OCI-LY1 (cell line): ENCODE measurements at regions not wholly inside any gene's neighbourhood (a gene's known extent, or its start where the extent isn't known, plus 50 kb on each side); places are given as distances from the start of the nearest gene placed in this dataset.

ENCODE experiments used
- H2AFZ ChIP-seq: fragments of 200-600 bp; sonication (generic), shearing (Covaris generic); 2 replicates; pipeline ENCODE4 v1.6.0; 2014; ENCODE audit warnings: antibody characterized with exemption, mild to moderate bottlenecking, low read length
- H3F3A ChIP-seq: fragments of 200-600 bp; sonication (generic), shearing (Covaris generic); 2 replicates; pipeline ENCODE4 v1.6.0; 2014; ENCODE audit warnings: mild to moderate bottlenecking, antibody characterized with exemption, low read length, moderate library complexity; ENCODE audit not compliant: insufficient read depth
- H3K27ac ChIP-seq: fragments of 200-600 bp; sonication (generic); 2 replicates; pipeline ENCODE4 v1.5.1; 2014; ENCODE audit warnings: low read length, mixed run types, mild to moderate bottlenecking, low read depth; ENCODE audit not compliant: poor library complexity, severe bottlenecking
- H3K27me3 ChIP-seq: fragments of 200-600 bp; sonication (generic); 2 replicates; pipeline ENCODE4 v1.6.0; 2014; ENCODE audit warnings: antibody characterized with exemption, mild to moderate bottlenecking, low read length, moderate library complexity; ENCODE audit not compliant: insufficient read depth
- H3K36me3 ChIP-seq: fragments of 200-600 bp; sonication (generic); 2 replicates; pipeline ENCODE4 v1.6.1; 2014; ENCODE audit warnings: mild to moderate bottlenecking, antibody characterized with exemption, low read length, moderate library complexity, mixed read lengths; ENCODE audit not compliant: insufficient read depth
- H3K4me1 ChIP-seq: fragments of 200-600 bp; sonication (generic); 2 replicates; pipeline ENCODE4 v1.5.1; 2014; ENCODE audit warnings: mild to moderate bottlenecking, low read length, moderate library complexity; ENCODE audit not compliant: insufficient read depth, severe bottlenecking
- H3K4me2 ChIP-seq: fragments of 200-600 bp; sonication (generic), shearing (Covaris generic); 2 replicates; pipeline ENCODE4 v1.6.1; 2014; ENCODE audit warnings: low read length
- H3K4me3 ChIP-seq: fragments of 200-600 bp; sonication (generic); 2 replicates; pipeline ENCODE4 v1.5.1; 2014; ENCODE audit warnings: low read length, low read depth, mild to moderate bottlenecking, mixed read lengths; ENCODE audit not compliant: poor library complexity, severe bottlenecking
- H3K79me2 ChIP-seq: fragments of 200-600 bp; shearing (Covaris generic); 2 replicates; pipeline ENCODE4 v1.6.1; 2016; ENCODE audit warnings: mixed run types, low read length, mixed read lengths; ENCODE audit not compliant: insufficient read depth
- H3K9ac ChIP-seq: fragments of 200-600 bp; sonication (generic), shearing (Covaris generic); 2 replicates; pipeline ENCODE4 v1.6.1; 2014; ENCODE audit warnings: mild to moderate bottlenecking, low read length, mixed read lengths
- H3K9me2 ChIP-seq: fragments of 200-600 bp; sonication (generic), shearing (Covaris generic); 2 replicates; pipeline ENCODE4 v1.6.1; 2014; ENCODE audit warnings: low read depth, mild to moderate bottlenecking, low read length, mixed read lengths
- H3K9me3 ChIP-seq: fragments of 200-600 bp; shearing (Covaris generic); 2 replicates; pipeline ENCODE4 v1.6.1; 2014; ENCODE audit warnings: low read length, mixed read lengths
- H4K20me1 ChIP-seq: fragments of 200-600 bp; sonication (generic), shearing (Covaris generic); 2 replicates; pipeline ENCODE4 v1.6.0; 2016; ENCODE audit warnings: mild to moderate bottlenecking, low read length; ENCODE audit not compliant: insufficient read depth
- CTCF ChIP-seq: fragments of 200-600 bp; sonication (generic), shearing (Covaris generic); IDR thresholded peaks from 2 replicates; pipeline ENCODE4 v1.5.1; 2017; ENCODE audit warnings: mild to moderate bottlenecking, antibody characterized with exemption, low read length, moderate library complexity, mixed read lengths
- EZH2 ChIP-seq: fragments of 200-600 bp; sonication (generic), shearing (Covaris generic); IDR thresholded peaks from 2 replicates; pipeline ENCODE4 v1.8.0; 2017; ENCODE audit warnings: borderline replicate concordance, mixed run types, mild to moderate bottlenecking, antibody characterized with exemption, low read length, moderate library complexity, mixed read lengths

GRCh38 chr19:28746478-28746877 is 466.5 kb downstream of the UQCRFS1 start:
- Histone ChIP-seq H2AFZ (no peak overlapping the region), H3K9ac (no peak overlapping the region), H3K4me3 (no peak overlapping the region), H3K9me3 (no peaks in the 10 kb centered on the region), H3F3A (no peaks in the 10 kb centered on the region), H3K27me3 (no peaks in the 10 kb centered on the region), H3K79me2 (no peaks in the 10 kb centered on the region), H3K36me3 (no peaks in the 10 kb centered on the region), H3K27ac (no peak overlapping the region), H4K20me1 (no peaks in the 10 kb centered on the region), H3K4me2 (no peak overlapping the region), H3K9me2 (no peaks in the 10 kb centered on the region), H3K4me1 (no peaks in the 10 kb centered on the region)
- TF ChIP-seq EZH2 (no peak), CTCF (no peak)

GRCh38 chr19:28744943-28745342 is 468.0 kb downstream of the UQCRFS1 start:
- H3K27ac ChIP-seq, result no peak overlapping the region
- no peak overlapping the region for H3K9ac ChIP-seq
- H3K27me3 ChIP-seq, result no peaks in the 10 kb centered on the region
- no peaks in the 10 kb centered on the region for H3F3A ChIP-seq
- no peak overlapping the region for H3K4me3 ChIP-seq
- H2AFZ ChIP-seq, result no peak overlapping the region
- no peaks in the 10 kb centered on the region for H3K9me2 ChIP-seq
- no peak overlapping the region for H3K4me2 ChIP-seq
- no peaks in the 10 kb centered on the region for H4K20me1 ChIP-seq
- H3K4me1 ChIP-seq, result no peaks in the 10 kb centered on the region
- no peaks in the 10 kb centered on the region for H3K79me2 ChIP-seq
- TF ChIP-seq EZH2 (no peak), CTCF (no peak)
- no peaks in the 10 kb centered on the region for H3K9me3 ChIP-seq
- H3K36me3 ChIP-seq, result no peaks in the 10 kb centered on the region

GRCh38 chr19:28744014-28744413 is 468.9 kb downstream of the UQCRFS1 start:
- Histone ChIP-seq H3K9ac (no peak overlapping the region), H3K4me1 (no peaks in the 10 kb centered on the region), H3F3A (no peaks in the 10 kb centered on the region), H2AFZ (no peak overlapping the region), H3K27ac (no peak overlapping the region), H3K9me3 (no peaks in the 10 kb centered on the region), H3K36me3 (no peaks in the 10 kb centered on the region), H4K20me1 (no peaks in the 10 kb centered on the region), H3K27me3 (no peaks in the 10 kb centered on the region), H3K4me2 (no peak overlapping the region), H3K9me2 (no peaks in the 10 kb centered on the region), H3K4me3 (no peak overlapping the region), H3K79me2 (no peaks in the 10 kb centered on the region)
- TF ChIP-seq CTCF, result no peak
